ENCODE measurements at regions not wholly inside any gene's neighbourhood (a gene's known extent, or its start where the extent isn't known, plus 50 kb on each side); places are given as distances from the start of the nearest gene placed in this dataset.

GRCh38 chr21:26715116-26715515, 130.1 kb downstream of the ADAMTS1 start:
- no peak for TF ChIP-seq ZFX (IDR thresholded peaks at IDR 0.05)
- TF ChIP-seq CTCF (conservative IDR thresholded peaks at IDR 0.05) = no peak

GRCh38 chr21:26710155-26710554, 135.1 kb downstream of the ADAMTS1 start:
- no peak for TF ChIP-seq CTCF (conservative IDR thresholded peaks at IDR 0.05)
- TF ChIP-seq ZFX (IDR thresholded peaks at IDR 0.05) = no peak
- H3K27ac ChIP-seq = no peak overlapping the region

More at GRCh38 chr21:26715116-26715515, 130.1 kb downstream of the ADAMTS1 start:
- no peak overlapping the region for H3K27ac ChIP-seq

- H3K27ac ChIP-seq = no peak overlapping the region
- no peak for TF ChIP-seq CTCF (conservative IDR thresholded peaks at IDR 0.05)
- TF ChIP-seq ZFX (IDR thresholded peaks at IDR 0.05) = no peak
Measured at GRCh38 chr21:26709090-26709489, 136.0 kb upstream of the CYYR1 start.

- no peak for TF ChIP-seq ZFX (IDR thresholded peaks at IDR 0.05)
- no peak for TF ChIP-seq CTCF (conservative IDR thresholded peaks at IDR 0.05)
- H3K27ac ChIP-seq = no peak overlapping the region
Measured at GRCh38 chr21:26708223-26708800, 135.2 kb upstream of the CYYR1 start.

GRCh38 chr21:26707246-26707645, 134.2 kb upstream of the CYYR1 start:
- H3K27ac ChIP-seq = no peak overlapping the region
- TF ChIP-seq CTCF (conservative IDR thresholded peaks at IDR 0.05) = no peak
- TF ChIP-seq ZFX (IDR thresholded peaks at IDR 0.05) = no peak

GRCh38 chr21:26698416-26698815, 125.3 kb upstream of the CYYR1 start:
- TF ChIP-seq CTCF (conservative IDR thresholded peaks at IDR 0.05) (no peak), ZFX (IDR thresholded peaks at IDR 0.05) (no peak)
- no peak overlapping the region for H3K27ac ChIP-seq

- H3K27ac ChIP-seq = no peak overlapping the region
- TF ChIP-seq CTCF (conservative IDR thresholded peaks at IDR 0.05) (no peak), ZFX (IDR thresholded peaks at IDR 0.05) (no peak)
Measured at GRCh38 chr21:26691416-26691815, 118.3 kb upstream of the CYYR1 start.

All from C4-2B (cell line).